HG02642 (cell line): ENCODE measurements at regions not wholly inside any gene's neighbourhood (a gene's known extent, or its start where the extent isn't known, plus 50 kb on each side); places are given as distances from the start of the nearest gene placed in this dataset.
"Not testable (repeated sequence)": the region's sequence is repeated elsewhere in the genome, so short reads cannot be mapped to it uniquely, and the experiment has no call there.

Experiments used
- ATAC-seq: cut with Tn5 transposase; IDR thresholded peaks from one replicate; pipeline ENCODE4 v1.9.1; 2021; ENCODE audit warnings: mild to moderate bottlenecking; ENCODE audit not compliant: unreplicated experiment, poor library complexity

GRCh38 chr3:3495611-3496010 lies 303.6 kb upstream of the LRRN1 start:
- no peak for ATAC-seq

GRCh38 chr3:3476669-3477068 lies 297.2 kb upstream of the CRBN start:
- ATAC-seq: no peak

GRCh38 chr3:3468596-3468995 lies 289.1 kb upstream of the CRBN start:
- ATAC-seq: no peak

GRCh38 chr3:3464131-3464530 lies 284.6 kb upstream of the CRBN start:
- no peak for ATAC-seq

GRCh38 chr3:3461317-3461716 lies 281.8 kb upstream of the CRBN start:
- no peak for ATAC-seq

- no peak for ATAC-seq
These were observed 269.0 kb upstream of the CRBN start for GRCh38 chr3:3448468-3448867.

GRCh38 chr3:3447641-3448040 lies 268.1 kb upstream of the CRBN start:
- no peak for ATAC-seq

GRCh38 chr3:3446251-3446650 lies 266.8 kb upstream of the CRBN start:
- no peak for ATAC-seq

GRCh38 chr3:3443482-3443881 lies 264.0 kb upstream of the CRBN start:
- ATAC-seq: no peak

- ATAC-seq: no peak
These were observed 254.2 kb upstream of the CRBN start for GRCh38 chr3:3433711-3434110.

GRCh38 chr3:3429841-3430240 lies 250.3 kb upstream of the CRBN start:
- ATAC-seq: no peak

GRCh38 chr3:3407707-3408106 lies 228.2 kb upstream of the CRBN start:
- not testable (repeated sequence) for ATAC-seq

GRCh38 chr3:3405131-3405530 lies 225.6 kb upstream of the CRBN start:
- no peak for ATAC-seq

GRCh38 chr3:3403700-3404099 lies 224.2 kb upstream of the CRBN start:
- no peak for ATAC-seq

GRCh38 chr3:3392946-3393345 lies 213.5 kb upstream of the CRBN start:
- no peak for ATAC-seq

GRCh38 chr3:3383461-3383860 lies 204.0 kb upstream of the CRBN start:
- ATAC-seq: no peak

- ATAC-seq: no peak
These were observed 192.8 kb upstream of the CRBN start for GRCh38 chr3:3372210-3372777.

GRCh38 chr3:3368306-3368705 lies 188.8 kb upstream of the CRBN start:
- no peak for ATAC-seq

GRCh38 chr3:3366386-3366785 lies 186.9 kb upstream of the CRBN start:
- no peak for ATAC-seq

GRCh38 chr3:3365716-3366115 lies 186.2 kb upstream of the CRBN start:
- no peak for ATAC-seq

- ATAC-seq: no peak
These were observed 177.4 kb upstream of the CRBN start for GRCh38 chr3:3356846-3357245.

GRCh38 chr3:3355442-3355841 lies 176.0 kb upstream of the CRBN start:
- no peak for ATAC-seq

- peak; percentile 53 for ATAC-seq
These were observed 173.7 kb upstream of the CRBN start for GRCh38 chr3:3353153-3353552.
